ENCODE measurements at regions not wholly inside any gene's neighbourhood (a gene's known extent, or its start where the extent isn't known, plus 50 kb on each side); places are given as distances from the start of the nearest gene placed in this dataset.

GRCh38 chr4:94131212-94131611, 76.5 kb upstream of the SMARCAD1 start:
- TF ChIP-seq MXI1 (conservative IDR thresholded peaks at IDR 0.05; ENCODE audit: poor library complexity, severe bottlenecking) = no peak
- TF ChIP-seq RAD21 (conservative IDR thresholded peaks at IDR 0.05) = no peak
- TF ChIP-seq TAF1 (IDR thresholded peaks at IDR 0.05; ENCODE audit: low read depth) = no peak
- TF ChIP-seq EZH2 (IDR thresholded peaks at IDR 0.05; ENCODE audit: borderline replicate concordance, insufficient read depth, low read length, poor library complexity, severe bottlenecking) = no peak
- no peak for TF ChIP-seq SMC3 (conservative IDR thresholded peaks at IDR 0.05; ENCODE audit: poor library complexity)
- no peak for TF ChIP-seq REST (IDR thresholded peaks at IDR 0.05; ENCODE audit: borderline replicate concordance)
- no peak for TF ChIP-seq POLR2AphosphoS5 (IDR thresholded peaks at IDR 0.05)
- TF ChIP-seq CTCF (IDR thresholded peaks at IDR 0.05; ENCODE audit: poor library complexity, severe bottlenecking) = no peak
- no peak for TF ChIP-seq EP300 (conservative IDR thresholded peaks at IDR 0.05; ENCODE audit: poor library complexity, severe bottlenecking)
- H2AFZ ChIP-seq (ENCODE audit: low read depth, low read length) = no peak overlapping the region
- no peak overlapping the region for H3K9ac ChIP-seq (ENCODE audit: low read length)
- H3K27me3 ChIP-seq (ENCODE audit: insufficient read depth, low read depth, low read length) = no peaks in the 10 kb centered on the region
- H3F3A ChIP-seq (ENCODE audit: insufficient read depth, low read length, poor library complexity, severe bottlenecking) = no peaks in the 10 kb centered on the region
- H3K27ac ChIP-seq (ENCODE audit: low read length) = no peak overlapping the region
- no peaks in the 10 kb centered on the region for H3K9me2 ChIP-seq (ENCODE audit: insufficient read depth, low read length)
- no peaks in the 10 kb centered on the region for H4K20me1 ChIP-seq (ENCODE audit: insufficient read depth)
- no peak overlapping the region for H3K4me3 ChIP-seq (ENCODE audit: low read length)
- H3K36me3 ChIP-seq (ENCODE audit: insufficient read depth, low read length) = no peaks in the 10 kb centered on the region
- H3K9me3 ChIP-seq (ENCODE audit: low read length) = no peaks in the 10 kb centered on the region
- H3K4me2 ChIP-seq (ENCODE audit: low read length) = no peak overlapping the region
- H3K79me2 ChIP-seq (replicated peaks; ENCODE audit: insufficient read depth, low read length) = no peaks in the 10 kb centered on the region

- Histone ChIP-seq H4K20me1 (ENCODE audit: insufficient read depth) (no peaks in the 10 kb centered on the region), H3K79me2 (replicated peaks; ENCODE audit: insufficient read depth, low read length) (no peaks in the 10 kb centered on the region), H3K9me2 (ENCODE audit: insufficient read depth, low read length) (no peaks in the 10 kb centered on the region), H3F3A (ENCODE audit: insufficient read depth, low read length, poor library complexity, severe bottlenecking) (no peaks in the 10 kb centered on the region), H3K27ac (ENCODE audit: low read length) (no peak overlapping the region), H3K4me3 (ENCODE audit: low read length) (no peak overlapping the region), H3K27me3 (ENCODE audit: insufficient read depth, low read depth, low read length) (no peaks in the 10 kb centered on the region), H3K4me2 (ENCODE audit: low read length) (no peak overlapping the region), H2AFZ (ENCODE audit: low read depth, low read length) (no peak overlapping the region), H3K9ac (ENCODE audit: low read length) (no peak overlapping the region), H3K36me3 (ENCODE audit: insufficient read depth, low read length) (no peaks in the 10 kb centered on the region), H3K9me3 (ENCODE audit: low read length) (no peaks in the 10 kb centered on the region)
- TF ChIP-seq EP300 (conservative IDR thresholded peaks at IDR 0.05; ENCODE audit: poor library complexity, severe bottlenecking) (no peak), TAF1 (IDR thresholded peaks at IDR 0.05; ENCODE audit: low read depth) (no peak), CTCF (IDR thresholded peaks at IDR 0.05; ENCODE audit: poor library complexity, severe bottlenecking) (no peak), MXI1 (conservative IDR thresholded peaks at IDR 0.05; ENCODE audit: poor library complexity, severe bottlenecking) (no peak), REST (IDR thresholded peaks at IDR 0.05; ENCODE audit: borderline replicate concordance) (no peak), SMC3 (conservative IDR thresholded peaks at IDR 0.05; ENCODE audit: poor library complexity) (no peak), RAD21 (conservative IDR thresholded peaks at IDR 0.05) (no peak), POLR2AphosphoS5 (IDR thresholded peaks at IDR 0.05) (no peak), EZH2 (IDR thresholded peaks at IDR 0.05; ENCODE audit: borderline replicate concordance, insufficient read depth, low read length, poor library complexity, severe bottlenecking) (no peak)
These were observed 72.0 kb upstream of the SMARCAD1 start for GRCh38 chr4:94135701-94136100.

All from neural cell (in vitro differentiated cells).